Esophagus muscularis mucosa (tissue), 4 donors: ENCODE measurements at regions not wholly inside any gene's neighbourhood (a gene's known extent, or its start where the extent isn't known, plus 50 kb on each side); places are given as distances from the start of the nearest gene placed in this dataset.

Experiments used
- DNase-seq: peaks from one replicate; pipeline ENCODE4 v3.0.0-alpha.2; 2017; ENCODE audit errors: extremely low spot score
- H3K27ac ChIP-seq, 4 donors: fragments of 200-600 bp; sonication (generic); replicated peaks in 1 of 4; 1 replicate in 3 of 4; 2 replicates in 1 of 4; pipeline ENCODE4 v1.5.1; 2016 to 2019; ENCODE audit warnings: mild to moderate bottlenecking in 1 of 4
- H3K27me3 ChIP-seq, 4 donors: fragments of 200-600 bp; sonication (generic); one replicate each; pipeline versions ENCODE4 v1.5.1 to v1.6.0; 2016 to 2019
- H3K36me3 ChIP-seq, 4 donors: fragments of 200-600 bp; sonication (generic); one replicate each; pipeline ENCODE4 v1.5.1; 2016 to 2019
- H3K4me1 ChIP-seq, 4 donors: fragments of 200-600 bp; sonication (generic); one replicate each; pipeline ENCODE4 v1.5.1; 2016 to 2019
- H3K4me3 ChIP-seq, 4 donors: fragments of 200-600 bp; sonication (generic); 1 replicate in 2 of 4; 2 replicates in 2 of 4; pipeline ENCODE4 v1.5.1; 2016 to 2019; ENCODE audit warnings: mild to moderate bottlenecking in 4 of 4, moderate library complexity in 1 of 4
- H3K9me3 ChIP-seq, 4 donors: fragments of 200-600 bp; sonication (generic); 1 replicate in 3 of 4; 2 replicates in 1 of 4; pipeline ENCODE4 v1.5.1; 2016 to 2019
- CTCF ChIP-seq, 3 experiments: fragments of 200-600 bp in 2 of 3; fragments of 450-650 bp in 1 of 3; sonication (generic) in 2 of 3; IDR thresholded peaks; one replicate each; pipeline ENCODE4 v1.5.1; 2017 to 2019; ENCODE audit warnings: antibody characterized with exemption in 3 of 3, mild to moderate bottlenecking in 2 of 3, moderate library complexity in 1 of 3
- EP300 ChIP-seq: sonication (generic); formaldehyde crosslinking; IDR thresholded peaks from one replicate; pipeline ENCODE4 v1.6.1; 2017; ENCODE audit warnings: antibody characterized with exemption
- POLR2A ChIP-seq: fragments of 450-650 bp; IDR thresholded peaks from one replicate; pipeline ENCODE4 v1.6.1; 2017; ENCODE audit warnings: antibody characterized with exemption, moderate library complexity, mild to moderate bottlenecking, low read depth
- POLR2AphosphoS5 ChIP-seq, 2 donors: sonication (generic); formaldehyde crosslinking; IDR thresholded peaks; one replicate each; pipeline ENCODE4 v1.6.1; 2017; ENCODE audit warnings: antibody characterized with exemption in 2 of 2
- WGBS: methylation state at CpG from one replicate; pipeline ENCODE4 v1.1.5; 2018; 5-methylcytosine and 5-hydroxymethylcytosine counted together
- intact Hi-C: fragments of 100-400 bp; cut with DNase I; formaldehyde crosslinking; loops from one replicate; pipeline ENCODE4 v1.15.1; 2023

- no peaks in the 10 kb centered on the region for H3K36me3 ChIP-seq
- no peak for DNase-seq
- peaks cover 0 to under 1% (median 0%) of the 10 kb centered on the region in 4 donors for H3K9me3 ChIP-seq
- WGBS, result 27% methylated on average over 7 of the region's 8 CpGs
- H3K27ac ChIP-seq, result no peak overlapping the region
- TF ChIP-seq POLR2AphosphoS5 (IDR thresholded peaks at IDR 0.05), result no peak
- no peak for TF ChIP-seq EP300
- TF ChIP-seq POLR2A, result no peak
- no peak for TF ChIP-seq CTCF (IDR thresholded peaks at IDR 0.05)
- peaks cover 0 to 5% (median 2%) of the 10 kb centered on the region in 4 donors for H3K4me1 ChIP-seq
- H3K4me3 ChIP-seq, result no peak overlapping the region
- peaks cover 0 to 85% (median 0%) of the 10 kb centered on the region in 4 donors for H3K27me3 ChIP-seq
- intact Hi-C loops, result no loop called here
These were observed 536.6 kb downstream of the NPHP4 start for GRCh38 chr1:5455651-5456050.

- peaks cover 0 to 5% (median 2%) of the 10 kb centered on the region in 4 donors for H3K4me1 ChIP-seq
- no peak overlapping the region for H3K27ac ChIP-seq
- no peak for DNase-seq
- peaks cover 0 to 88% (median 0%) of the 10 kb centered on the region in 4 donors for H3K27me3 ChIP-seq
- no peak overlapping the region for H3K4me3 ChIP-seq
- H3K9me3 ChIP-seq, result no peaks in the 10 kb centered on the region
- intact Hi-C loops, result no loop called here
- TF ChIP-seq POLR2A (no peak), EP300 (no peak), CTCF (IDR thresholded peaks at IDR 0.05) (no peak), POLR2AphosphoS5 (IDR thresholded peaks at IDR 0.05) (no peak)
- 49% methylated on average over 9 of the region's 9 CpGs for WGBS
- H3K36me3 ChIP-seq, result no peaks in the 10 kb centered on the region
These were observed 537.2 kb downstream of the NPHP4 start for GRCh38 chr1:5455056-5455455.

- H3K4me3 ChIP-seq, result no peak overlapping the region
- no peak overlapping the region for H3K27ac ChIP-seq
- H3K27me3 ChIP-seq, result peaks cover 0 to 91% (median 0%) of the 10 kb centered on the region in 4 donors
- peaks cover 0 to 6% (median 0%) of the 10 kb centered on the region in 4 donors for H3K9me3 ChIP-seq
- TF ChIP-seq POLR2AphosphoS5 (IDR thresholded peaks at IDR 0.05) (no peak), EP300 (no peak), CTCF (IDR thresholded peaks at IDR 0.05) (no peak), POLR2A (no peak)
- no peaks in the 10 kb centered on the region for H3K36me3 ChIP-seq
- DNase-seq, result no peak
- 61% methylated on average over 8 of the region's 8 CpGs for WGBS
- H3K4me1 ChIP-seq, result peaks cover 0 to 5% (median 2%) of the 10 kb centered on the region in 4 donors
- intact Hi-C loops, result no loop called here
These were observed 538.9 kb downstream of the NPHP4 start for GRCh38 chr1:5453347-5453746.

DNA sequence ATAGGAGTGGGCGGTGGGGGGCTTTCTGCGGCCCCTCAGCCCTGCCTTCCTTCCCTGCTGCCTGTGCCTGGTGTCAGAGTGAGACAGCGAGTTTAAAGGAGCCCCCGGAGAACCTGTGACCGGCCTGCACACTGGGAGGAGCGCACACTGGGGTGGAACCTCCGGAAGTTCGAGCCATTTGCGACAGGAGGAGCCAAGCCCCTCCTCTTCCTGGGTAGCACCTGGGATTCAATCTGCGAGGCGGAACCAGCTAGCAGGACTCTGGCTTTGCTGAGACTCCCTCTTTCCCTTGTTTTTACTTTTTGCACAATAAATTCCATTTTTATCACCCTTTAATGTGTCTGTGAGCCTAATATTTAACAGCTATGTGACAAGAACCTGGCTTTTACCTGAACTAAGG lies 540.6 kb downstream of the NPHP4 start:
- TF ChIP-seq EP300 (no peak), CTCF (IDR thresholded peaks at IDR 0.05) (no peak), POLR2A (no peak), POLR2AphosphoS5 (IDR thresholded peaks at IDR 0.05) (no peak)
- Histone ChIP-seq H3K36me3 (no peaks in the 10 kb centered on the region), H3K9me3 (peaks cover 0 to 6% (median 0%) of the 10 kb centered on the region in 4 donors), H3K4me3 (no peak overlapping the region), H3K27ac (no peak overlapping the region), H3K4me1 (peaks cover 0 to 5% (median 2%) of the 10 kb centered on the region in 4 donors), H3K27me3 (peaks cover 0 to 93% (median 0%) of the 10 kb centered on the region in 4 donors)
- 56% methylated on average over 11 of the region's 11 CpGs for WGBS
- DNase-seq, result no peak
- intact Hi-C loops, result no loop called here

GRCh38 chr1:5448486-5448885 lies 543.7 kb downstream of the NPHP4 start:
- no peak for TF ChIP-seq EP300
- TF ChIP-seq POLR2A, result no peak
- TF ChIP-seq POLR2AphosphoS5 (IDR thresholded peaks at IDR 0.05), result no peak
- no peak for TF ChIP-seq CTCF (IDR thresholded peaks at IDR 0.05)
- H3K27ac ChIP-seq, result no peak overlapping the region
- no peak overlapping the region for H3K4me3 ChIP-seq
- peaks cover 0 to 79% (median 0%) of the 10 kb centered on the region in 4 donors for H3K27me3 ChIP-seq
- WGBS, result 89% methylated on average over 4 of the region's 6 CpGs
- no peaks in the 10 kb centered on the region for H3K36me3 ChIP-seq
- H3K9me3 ChIP-seq, result peaks cover 0 to 6% (median 0%) of the 10 kb centered on the region in 4 donors
- intact Hi-C loops, result no loop called here
- H3K4me1 ChIP-seq, result no peaks in the 10 kb centered on the region
- DNase-seq, result no peak
